T-helper 22 cell (primary cell): ENCODE measurements at regions not wholly inside any gene's neighbourhood (a gene's known extent, or its start where the extent isn't known, plus 50 kb on each side); places are given as distances from the start of the nearest gene placed in this dataset.
"Not testable (repeated sequence)": the region's sequence is repeated elsewhere in the genome, so short reads cannot be mapped to it uniquely, and the experiment has no call there.

Experiments
- DNase-seq: peaks from one replicate; pipeline ENCODE4 v3.0.0-alpha.2; 2020; ENCODE audit warnings: low read depth

DNA sequence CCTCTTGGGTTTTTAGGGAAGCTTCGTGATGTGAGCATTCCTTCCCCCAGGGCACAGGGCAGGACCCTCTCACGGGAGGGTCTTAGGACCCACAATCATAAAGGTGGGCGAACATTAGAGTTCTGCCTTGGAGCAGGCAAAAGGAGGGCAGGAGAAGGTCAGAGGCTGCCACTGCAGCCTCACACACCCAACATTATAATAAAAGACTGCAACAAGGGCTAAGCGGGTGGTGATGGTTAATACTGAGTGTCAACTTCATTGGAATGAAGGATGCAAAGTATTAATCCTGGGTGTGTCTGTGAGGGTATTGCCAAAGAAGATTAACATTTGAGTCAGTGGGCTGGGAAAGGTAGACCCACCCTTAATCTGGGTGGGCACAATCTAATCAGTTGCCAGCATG is 206.6 kb upstream of the C2CD4B start:
- DNase-seq, result not testable (repeated sequence)

DNA sequence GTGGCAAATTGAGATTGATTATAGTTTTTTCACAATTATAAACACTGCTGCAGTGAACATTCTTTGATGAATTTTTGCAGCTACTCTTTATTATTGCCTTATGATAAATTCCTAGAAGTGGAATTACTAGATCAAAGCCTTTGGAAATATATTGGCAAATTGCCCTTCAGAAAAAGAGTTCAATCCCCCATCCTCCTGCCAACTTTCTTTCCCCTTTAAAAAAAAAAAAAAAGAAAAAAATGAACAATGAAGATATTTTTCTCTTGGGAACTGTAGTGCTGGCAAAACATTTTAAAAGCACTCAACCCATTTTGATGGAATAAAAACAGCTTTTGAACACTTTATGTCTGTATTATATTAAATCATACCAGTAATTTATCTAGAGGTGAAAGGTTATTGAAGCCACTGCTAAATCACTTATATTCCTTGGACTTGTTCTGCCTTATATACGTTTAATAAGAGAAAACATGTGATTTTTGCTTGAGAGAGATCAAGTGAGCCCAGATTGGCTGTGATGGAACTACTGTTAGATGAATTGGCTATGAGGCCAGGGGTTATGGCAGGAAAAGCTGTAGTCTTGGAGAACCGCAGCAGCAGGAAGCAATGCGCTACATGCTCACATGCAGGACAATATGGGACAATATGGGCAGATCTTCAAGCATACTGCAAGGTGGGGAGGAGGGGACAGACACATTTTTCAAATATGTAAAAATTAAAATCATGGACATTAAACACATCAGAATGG is 212.8 kb upstream of the C2CD4B start:
- no peak for DNase-seq

- DNase-seq, result no peak
Observed at GRCh38 chr15:62378772-62379498, 213.8 kb upstream of the C2CD4B start.

- no peak for DNase-seq
Observed at GRCh38 chr15:62380011-62380410, 214.9 kb upstream of the C2CD4B start.

DNA sequence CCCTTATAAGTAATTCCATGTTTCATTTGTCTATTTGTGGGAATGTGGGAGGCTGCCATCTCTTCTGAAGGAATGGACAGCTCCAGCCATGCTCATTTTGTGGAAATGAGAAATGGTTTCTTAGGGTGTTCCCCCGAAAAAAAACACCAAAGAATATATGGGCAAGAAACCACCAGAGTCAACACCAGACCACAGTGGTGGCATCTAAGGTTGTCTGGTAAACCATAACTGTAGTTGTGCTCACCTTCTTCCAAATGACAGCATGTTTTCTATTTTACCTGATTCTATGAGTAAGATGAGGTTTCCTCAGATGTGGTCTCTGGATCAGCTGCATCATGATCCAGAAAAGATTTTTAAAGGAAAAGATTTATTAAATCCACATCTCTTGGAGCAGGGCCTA is 217.0 kb upstream of the C2CD4B start:
- DNase-seq, result no peak

DNA sequence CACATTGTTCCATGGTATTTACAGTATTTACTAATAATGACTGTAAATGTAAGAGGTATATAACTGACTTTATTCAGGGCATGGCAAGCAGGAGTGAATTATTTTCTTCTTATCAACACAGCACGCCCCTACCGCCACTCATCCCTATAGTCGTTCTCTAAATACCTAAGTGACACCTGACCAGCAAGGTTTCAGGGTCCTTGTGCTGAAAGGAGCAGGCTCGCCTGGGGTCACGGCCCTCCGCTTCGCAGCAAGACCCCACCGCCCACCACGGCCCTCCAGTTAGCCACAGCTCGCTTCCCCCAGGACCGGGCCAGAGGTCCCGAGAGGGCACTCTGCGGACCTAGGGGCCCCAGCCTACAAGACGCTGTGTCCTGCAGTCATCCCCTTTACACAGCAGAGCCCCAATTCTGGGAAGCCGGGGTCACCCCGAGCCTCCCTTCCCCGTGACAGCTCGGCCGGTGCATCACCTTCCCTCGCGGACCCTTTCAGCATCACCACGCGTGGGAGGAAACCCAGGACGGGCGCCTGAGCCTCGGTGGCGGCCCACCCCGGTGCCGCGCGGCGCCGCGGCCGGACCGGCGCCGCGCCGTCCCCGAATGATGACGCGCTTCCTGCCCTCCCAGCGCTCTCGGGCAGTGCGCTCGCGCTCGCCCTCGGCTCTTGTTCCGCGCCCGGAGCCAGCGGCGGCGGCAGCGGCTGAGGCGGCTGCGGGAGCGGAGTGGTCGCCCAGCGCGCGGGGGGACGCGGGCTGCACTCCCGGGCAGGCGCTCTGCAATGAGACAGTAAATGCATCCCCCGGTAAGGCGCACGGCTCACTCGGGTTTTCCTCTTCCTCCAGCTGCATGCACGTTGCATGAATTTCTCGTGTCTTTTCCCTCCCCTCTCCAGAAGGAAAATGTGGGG is 225.1 kb upstream of the C2CD4B start, which contains the start of gene TLN2:
TLN2 (plus strand) TSS at position 666 of the 906 bp plus-strand sequence.
- no peak for DNase-seq

DNA sequence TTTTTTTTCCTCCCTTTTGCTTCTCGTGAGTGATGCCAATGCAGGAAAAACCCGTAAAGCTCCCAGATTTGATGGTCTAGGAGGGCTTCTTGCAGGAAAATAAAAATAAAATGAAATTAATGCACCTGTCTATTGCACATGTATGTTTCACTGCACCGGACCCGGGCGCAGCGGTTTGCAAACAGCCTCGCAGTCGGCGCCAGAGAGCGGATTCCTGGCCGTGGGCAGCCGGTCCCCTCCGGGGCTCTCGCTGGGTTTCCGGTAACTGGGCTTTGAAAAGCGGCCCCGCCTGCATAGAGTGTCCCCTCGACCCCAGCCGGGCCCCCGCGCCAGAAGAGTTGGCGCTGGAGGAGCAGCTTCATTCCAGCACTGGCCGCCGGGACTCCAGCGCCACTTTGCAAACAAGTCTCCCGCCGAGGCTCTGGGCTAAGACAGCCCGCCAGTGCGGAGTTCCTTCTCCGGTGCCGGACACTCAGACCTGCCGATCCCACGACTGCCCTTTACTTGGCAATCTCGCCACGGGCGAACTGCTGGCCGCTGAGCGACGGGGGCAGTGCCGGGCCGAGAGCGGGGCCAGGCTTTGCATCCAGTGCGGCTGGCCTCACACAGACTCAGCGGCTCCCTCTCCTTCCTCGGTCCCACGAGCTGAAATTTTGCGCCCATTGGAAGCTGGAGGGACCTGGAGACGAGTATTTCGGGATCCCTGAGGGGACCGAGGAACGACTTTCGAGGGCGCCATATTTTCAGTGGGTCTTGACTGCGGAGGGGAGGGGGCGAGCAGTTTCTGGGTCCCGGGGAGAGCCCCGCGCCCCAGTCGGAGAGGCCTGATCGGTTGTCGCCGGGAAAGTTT is 225.9 kb upstream of the C2CD4B start:
- no peak for DNase-seq

- DNase-seq, result no peak
Observed at GRCh38 chr15:62391641-62392262, 226.7 kb upstream of the C2CD4B start.

GRCh38 chr15:62392376-62392775 is 227.3 kb upstream of the C2CD4B start:
- DNase-seq, result no peak

- DNase-seq, result no peak
Observed at GRCh38 chr15:62393196-62393595, 228.1 kb upstream of the C2CD4B start.

DNA sequence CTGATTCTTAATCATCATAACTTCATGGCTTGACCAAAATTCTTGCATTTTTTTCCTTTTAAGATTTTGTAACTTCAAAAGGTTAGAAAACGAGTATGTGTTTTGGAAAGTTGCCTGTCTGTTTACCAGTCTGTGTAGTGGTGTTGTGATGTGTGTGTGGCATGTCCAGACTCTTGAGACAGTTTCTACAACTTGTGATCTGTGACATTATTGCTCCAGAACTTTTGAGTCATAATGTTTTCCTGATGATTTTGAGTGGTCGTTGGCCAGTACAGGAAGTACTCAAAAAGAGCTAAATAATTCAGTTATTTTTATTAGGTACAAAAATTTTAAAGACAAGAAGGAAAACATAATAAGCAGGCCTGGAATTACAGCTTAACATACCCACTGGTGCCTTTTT is 229.0 kb upstream of the C2CD4B start:
- no peak for DNase-seq

DNA sequence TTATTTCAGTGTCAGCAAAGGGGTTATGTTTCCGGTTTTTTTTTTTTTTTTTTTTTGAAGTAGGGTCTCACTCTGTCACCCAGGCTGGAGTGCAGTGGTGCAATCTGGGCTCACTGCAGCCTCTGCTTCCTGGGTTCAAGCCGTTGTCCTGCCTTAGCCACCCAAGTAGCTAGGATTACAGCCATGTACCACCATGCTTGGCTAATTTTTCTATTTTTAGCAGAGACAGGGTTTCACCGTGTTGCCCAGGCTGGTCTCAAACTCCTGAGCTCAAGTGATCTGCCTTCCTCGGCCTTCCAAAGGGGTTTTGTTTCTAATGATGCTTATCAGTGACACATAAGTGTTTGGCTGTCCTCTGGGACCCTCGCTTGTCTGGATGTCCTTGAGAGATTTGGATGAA is 235.7 kb upstream of the C2CD4B start:
- no peak for DNase-seq

GRCh38 chr15:62402687-62403086 is 237.6 kb upstream of the C2CD4B start:
- DNase-seq, result no peak

DNA sequence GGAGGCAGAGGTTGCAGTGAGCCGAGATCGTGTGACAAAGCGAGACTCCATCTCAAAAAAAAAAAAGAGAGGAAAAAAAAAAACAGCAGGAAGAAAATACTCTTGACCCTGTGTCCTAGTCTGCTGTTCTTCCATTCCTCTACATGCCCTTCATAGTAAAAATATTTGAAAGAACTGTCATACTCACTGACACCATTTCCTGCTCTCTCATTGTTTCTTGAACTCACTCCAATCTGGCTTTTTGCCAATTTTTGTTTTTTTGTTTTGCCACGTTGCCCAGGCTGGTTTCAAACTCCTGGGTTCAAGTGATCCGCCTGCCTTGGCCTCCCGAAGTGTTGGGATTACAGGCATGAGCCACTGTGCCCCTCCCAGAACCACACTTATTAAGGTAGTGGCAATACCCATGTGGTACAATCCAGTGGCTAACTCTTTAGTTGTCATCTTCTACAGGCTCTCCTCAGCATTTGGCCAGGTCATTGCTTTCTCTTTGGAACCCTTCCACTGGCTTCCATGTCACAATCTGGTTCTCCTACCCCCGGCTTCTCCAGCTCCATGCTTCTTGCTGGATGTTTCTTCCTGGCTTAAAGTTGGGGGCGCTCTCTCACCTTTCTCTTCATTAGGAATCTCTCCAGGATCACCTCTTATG is 238.2 kb upstream of the C2CD4B start:
- DNase-seq, result no peak

DNA sequence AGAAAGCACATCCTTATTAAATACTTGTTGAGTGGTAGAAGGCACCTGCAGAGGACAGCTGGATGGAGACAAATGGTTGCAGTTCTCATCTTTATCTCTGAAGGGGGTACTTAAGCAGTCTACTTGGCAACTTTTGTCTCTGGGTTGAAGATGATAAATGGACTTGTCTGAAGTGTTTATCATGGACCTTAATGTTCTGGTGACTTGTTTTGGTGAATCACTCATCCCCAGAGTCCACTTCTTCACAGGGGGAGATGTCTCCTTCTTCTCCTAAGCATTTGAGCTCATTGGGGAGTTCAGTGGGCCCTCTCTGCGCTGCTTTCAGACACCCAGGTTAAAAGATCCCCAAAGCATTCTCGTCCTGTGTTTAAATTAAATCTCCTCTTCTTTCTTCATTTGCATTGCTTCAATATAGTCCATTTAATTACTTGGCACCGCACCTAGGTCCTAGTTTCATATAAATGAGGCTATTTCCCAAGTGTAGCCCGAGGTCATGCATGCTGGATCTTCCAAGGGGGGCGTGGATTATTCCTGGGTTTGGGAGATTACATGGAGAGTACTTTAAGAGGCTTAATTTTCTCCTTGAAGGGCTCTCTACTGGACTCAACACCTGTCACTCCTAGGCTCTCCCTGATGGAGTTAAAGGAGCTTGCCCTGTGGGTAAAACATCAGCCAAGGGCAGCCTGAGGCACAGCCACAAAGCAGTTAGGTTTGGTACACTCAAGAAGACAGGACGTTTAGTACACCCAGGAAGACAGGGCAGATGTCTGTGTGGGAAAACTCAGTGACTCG is 239.3 kb upstream of the C2CD4B start:
- DNase-seq, result no peak

DNA sequence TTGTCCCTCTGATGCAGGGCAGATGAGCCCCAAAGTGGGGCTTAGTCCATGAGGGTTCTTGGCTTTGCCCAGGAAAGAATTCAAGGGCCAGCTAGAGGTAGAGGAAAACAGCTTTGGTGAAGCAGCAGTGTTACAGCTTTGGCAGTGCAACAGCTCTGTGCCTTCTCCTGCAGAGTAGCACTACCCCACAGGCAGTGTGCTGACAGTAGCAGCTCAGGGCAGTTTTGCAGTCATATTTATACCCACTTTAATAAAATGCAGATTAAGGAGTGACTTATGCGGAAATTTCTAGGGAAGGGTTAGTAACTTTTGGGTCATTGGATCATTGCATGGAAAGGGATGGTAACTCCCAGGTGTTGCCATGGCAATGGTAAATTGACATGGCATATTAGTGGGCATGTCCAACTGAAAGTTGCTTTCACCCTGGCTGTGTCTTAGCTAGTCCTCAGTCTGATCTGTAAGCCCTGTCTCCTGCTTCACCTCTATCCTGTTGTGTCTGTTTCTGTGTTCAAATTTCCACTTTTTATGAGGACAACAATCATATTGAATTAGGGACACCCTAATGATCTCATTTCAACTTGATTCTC is 241.3 kb upstream of the C2CD4B start:
- no peak for DNase-seq

DNA sequence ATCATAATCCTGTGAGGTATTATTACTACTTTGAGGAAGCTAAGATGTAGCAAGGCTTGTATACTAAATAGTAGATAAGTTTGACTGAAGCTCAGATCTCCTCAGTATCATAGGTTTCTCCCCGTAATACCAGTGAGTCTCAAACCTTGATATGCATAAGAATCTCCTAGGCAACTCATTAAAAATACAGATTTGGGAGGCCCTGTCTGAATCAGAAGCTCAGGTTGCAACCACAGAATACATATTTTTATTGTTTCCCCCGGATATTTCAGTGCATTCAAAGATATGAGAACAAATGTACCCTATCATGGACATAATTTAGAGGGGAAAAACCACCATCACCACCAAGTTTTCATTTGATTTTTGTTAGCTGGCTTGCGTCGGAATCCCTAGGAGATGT is 242.1 kb upstream of the C2CD4B start:
- DNase-seq, result no peak

GRCh38 chr15:62407962-62408361 is 242.9 kb upstream of the C2CD4B start:
- DNase-seq, result no peak

DNA sequence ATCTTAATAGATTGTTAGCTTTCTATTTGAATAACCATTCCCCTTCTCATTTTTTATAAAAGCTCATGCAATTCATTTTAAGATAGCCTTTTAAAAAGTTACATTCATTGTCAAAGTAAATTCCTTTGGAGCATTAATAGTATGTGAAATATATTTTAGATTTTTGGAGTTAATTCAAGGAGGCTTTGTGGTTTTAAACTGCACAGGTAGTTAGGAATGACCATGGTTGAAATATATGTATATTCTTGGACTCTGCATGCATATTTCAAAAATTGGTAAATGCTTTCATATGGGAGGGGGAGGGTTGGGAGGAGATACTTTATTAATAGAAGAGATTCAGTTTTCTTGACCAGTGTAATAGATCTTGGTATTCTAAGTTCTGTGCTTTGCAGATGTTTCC is 244.4 kb upstream of the C2CD4B start:
- DNase-seq, result no peak
